Transverse colon (tissue), 4 donors: ENCODE measurements at regions not wholly inside any gene's neighbourhood (a gene's known extent, or its start where the extent isn't known, plus 50 kb on each side); places are given as distances from the start of the nearest gene placed in this dataset.

Experiments used
- DNase-seq: peaks from one replicate; pipeline ENCODE4 v3.0.0-alpha.2; 2019
- H3K27ac ChIP-seq, 4 donors: fragments of 200-600 bp; sonication (generic); 2 replicates each; pipeline ENCODE4 v1.5.1; 2016 to 2018; ENCODE audit warnings: inconsistent platforms in 4 of 4
- H3K27me3 ChIP-seq: fragments of 200-600 bp; sonication (generic); 2 replicates; pipeline ENCODE4 v1.5.1; 2017; ENCODE audit warnings: inconsistent platforms
- H3K36me3 ChIP-seq, 4 donors: fragments of 200-600 bp; sonication (generic); 2 replicates each; pipeline ENCODE4 v1.5.1; 2017 to 2019; ENCODE audit warnings: inconsistent platforms in 4 of 4
- H3K4me1 ChIP-seq, 4 donors: fragments of 200-600 bp; sonication (generic); 2 replicates each; pipeline ENCODE4 v1.5.1; 2017 to 2020; ENCODE audit warnings: inconsistent platforms in 4 of 4
- H3K4me3 ChIP-seq, 4 donors: fragments of 200-600 bp; sonication (generic); 1 replicate in 1 of 4; 2 replicates in 3 of 4; pipeline versions ENCODE4 v1.5.1 to v1.6.1; 2017 to 2019; ENCODE audit warnings: inconsistent platforms in 4 of 4
- H3K9me3 ChIP-seq, 2 donors: fragments of 200-600 bp; sonication (generic); 2 replicates each; pipeline ENCODE4 v1.5.1; 2017 to 2019; ENCODE audit warnings: inconsistent platforms in 2 of 2
- CTCF ChIP-seq, 5 experiments: fragments of 200-600 bp in 3 of 5; fragments of 450-650 bp in 2 of 5; sonication (generic) in 3 of 5; IDR thresholded peaks; 1 replicate in 2 of 5; 2 replicates in 3 of 5; pipeline ENCODE4 v1.5.1; 2016 to 2017; ENCODE audit warnings: antibody characterized with exemption in 5 of 5, inconsistent platforms in 3 of 5, mild to moderate bottlenecking in 2 of 5, moderate library complexity in 1 of 5
- EP300 ChIP-seq: sonication (generic); formaldehyde crosslinking; IDR thresholded peaks from one replicate; pipeline ENCODE4 v1.6.1; 2017; ENCODE audit warnings: antibody characterized with exemption, low read depth
- POLR2A ChIP-seq: fragments of 450-650 bp; IDR thresholded peaks from one replicate; pipeline ENCODE4 v1.6.1; 2016; ENCODE audit warnings: antibody characterized with exemption, mild to moderate bottlenecking, moderate library complexity
- POLR2AphosphoS5 ChIP-seq, 3 donors: sonication (generic); formaldehyde crosslinking; IDR thresholded peaks; one replicate each; pipeline ENCODE4 v1.6.1; 2016; ENCODE audit warnings: antibody characterized with exemption in 3 of 3
- WGBS, 2 donors: methylation state at CpG; one replicate each; pipeline ENCODE4 v1.1.5; 2018; ENCODE audit warnings: low coverage in 1 of 2; 5-methylcytosine and 5-hydroxymethylcytosine counted together
- in situ Hi-C, 4 donors: fragments of 200-750 bp; cut with MboI; loops; one replicate each; pipeline versions ENCODE4 v1.15.0 to v1.15.1; 2017; ENCODE audit warnings: low sequenced_read_pairs in 3 of 4, low pct_ligation_motif_present in 1 of 4, low pct_unique_long_range_greater_than_20kb in 1 of 4
- intact Hi-C: fragments of 100-400 bp; cut with DNase I; formaldehyde crosslinking; loops from one replicate; pipeline ENCODE4 v1.15.1; 2023; ENCODE audit warnings: low total_unique reads

GRCh38 chr9:73474625-73475024 lies 323.0 kb downstream of the ANXA1 start:
- H3K4me3 ChIP-seq, result no peak overlapping the region
- no peaks in the 10 kb centered on the region for H3K27me3 ChIP-seq
- WGBS, 2 donors, result 88% methylated on average over 20 of the region's 20 CpGs; no CpG with 5 or more reads in 1 of the 2 donors
- TF ChIP-seq CTCF (IDR thresholded peaks at IDR 0.05) (no peak), POLR2A (no peak), EP300 (no peak), POLR2AphosphoS5 (IDR thresholded peaks at IDR 0.05) (no peak)
- no peak for DNase-seq
- in situ Hi-C loops (loop anchor here in 2 of 4 donors (25.0 kb wide), 2 partner anchors 88 to 112 kb away; no protein-coding TSS in a partner anchor), intact Hi-C loops (no loop called here)
- no peaks in the 10 kb centered on the region for H3K9me3 ChIP-seq
- H3K27ac ChIP-seq, result no peak overlapping the region
- no peaks in the 10 kb centered on the region for H3K36me3 ChIP-seq
- no peaks in the 10 kb centered on the region for H3K4me1 ChIP-seq

GRCh38 chr9:73494894-73495293 lies 343.2 kb downstream of the ANXA1 start:
- no peak overlapping the region for H3K27ac ChIP-seq
- in situ Hi-C loops (no loop called here), intact Hi-C loops (no loop called here)
- no peaks in the 10 kb centered on the region for H3K27me3 ChIP-seq
- no peaks in the 10 kb centered on the region for H3K36me3 ChIP-seq
- H3K9me3 ChIP-seq, result no peaks in the 10 kb centered on the region
- WGBS, 2 donors, result 83 to 93% methylated on average over 5 of the region's 5 CpGs
- TF ChIP-seq EP300 (no peak), CTCF (IDR thresholded peaks at IDR 0.05) (no peak), POLR2AphosphoS5 (IDR thresholded peaks at IDR 0.05) (no peak), POLR2A (no peak)
- H3K4me3 ChIP-seq, result no peak overlapping the region
- no peaks in the 10 kb centered on the region for H3K4me1 ChIP-seq
- no peak for DNase-seq

GRCh38 chr9:73497796-73498195 lies 346.1 kb downstream of the ANXA1 start:
- no peak for DNase-seq
- Histone ChIP-seq H3K4me1 (no peaks in the 10 kb centered on the region), H3K27me3 (no peaks in the 10 kb centered on the region), H3K4me3 (no peak overlapping the region), H3K27ac (no peak overlapping the region), H3K9me3 (no peaks in the 10 kb centered on the region), H3K36me3 (no peaks in the 10 kb centered on the region)
- intact Hi-C loops, result no loop called here
- in situ Hi-C loops, result no loop called here
- TF ChIP-seq EP300 (no peak), POLR2AphosphoS5 (IDR thresholded peaks at IDR 0.05) (no peak), POLR2A (no peak), CTCF (IDR thresholded peaks at IDR 0.05) (no peak)
- 61% methylated on average over 2 of the region's 2 CpGs; no CpG with 5 or more reads in 1 of the 2 donors for WGBS, 2 donors

GRCh38 chr9:73515216-73515615 lies 363.6 kb downstream of the ANXA1 start:
- no peaks in the 10 kb centered on the region for H3K36me3 ChIP-seq
- H3K27ac ChIP-seq, result no peak overlapping the region
- no peaks in the 10 kb centered on the region for H3K9me3 ChIP-seq
- no peaks in the 10 kb centered on the region for H3K4me1 ChIP-seq
- H3K4me3 ChIP-seq, result no peak overlapping the region
- no peaks in the 10 kb centered on the region for H3K27me3 ChIP-seq
- DNase-seq, result no peak
- in situ Hi-C loops, result no loop called here
- intact Hi-C loops, result no loop called here
- TF ChIP-seq POLR2AphosphoS5 (IDR thresholded peaks at IDR 0.05), result no peak
- no peak for TF ChIP-seq EP300
- no peak for TF ChIP-seq POLR2A
- no peak for TF ChIP-seq CTCF (IDR thresholded peaks at IDR 0.05)
- WGBS, 2 donors, result 17 to 18% methylated on average over 4 of the region's 4 CpGs
